GM19240 (cell line): ENCODE measurements at regions not wholly inside any gene's neighbourhood (a gene's known extent, or its start where the extent isn't known, plus 50 kb on each side); places are given as distances from the start of the nearest gene placed in this dataset.
"Not testable (repeated sequence)": the region's sequence is repeated elsewhere in the genome, so short reads cannot be mapped to it uniquely, and the experiment has no call there.

Experiments used
- DNase-seq: peaks from one replicate; pipeline ENCODE4 v3.0.0; 2011; ENCODE audit warnings: low spot score; ENCODE audit not compliant: insufficient read length

GRCh38 chr10:38209332-38209731, 115.2 kb downstream of the ZNF37A start:
- no peak for DNase-seq

GRCh38 chr10:38209748-38210147, 115.6 kb downstream of the ZNF37A start:
- DNase-seq = not testable (repeated sequence)

GRCh38 chr10:38212460-38212859, 118.3 kb downstream of the ZNF37A start:
- DNase-seq = no peak

GRCh38 chr10:38226385-38226784, 132.2 kb downstream of the ZNF37A start:
- no peak for DNase-seq

- no peak for DNase-seq
Observed at GRCh38 chr10:38228394-38228793, 134.3 kb downstream of the ZNF37A start.

GRCh38 chr10:38238479-38238878, 144.3 kb downstream of the ZNF37A start:
- not testable (repeated sequence) for DNase-seq

GRCh38 chr10:38242061-38242649, 148.0 kb downstream of the ZNF37A start:
- DNase-seq = not testable (repeated sequence)

GRCh38 chr10:38248113-38248512, 154.0 kb downstream of the ZNF37A start:
- not testable (repeated sequence) for DNase-seq

- not testable (repeated sequence) for DNase-seq
Observed at GRCh38 chr10:38252551-38252950, 158.4 kb downstream of the ZNF37A start.

- not testable (repeated sequence) for DNase-seq
Observed at GRCh38 chr10:38267555-38267954, 173.4 kb downstream of the ZNF37A start.

GRCh38 chr10:38271031-38271430, 176.9 kb downstream of the ZNF37A start:
- DNase-seq = not testable (repeated sequence)

- not testable (repeated sequence) for DNase-seq
Observed at GRCh38 chr10:38274879-38275278, 180.7 kb downstream of the ZNF37A start.

- not testable (repeated sequence) for DNase-seq
Observed at GRCh38 chr10:38292560-38292959, 198.4 kb downstream of the ZNF37A start.

- DNase-seq = not testable (repeated sequence)
Observed at GRCh38 chr10:38310111-38310510, 216.0 kb downstream of the ZNF37A start.

GRCh38 chr10:38315090-38315805, 221.1 kb downstream of the ZNF37A start:
- DNase-seq = not testable (repeated sequence)

GRCh38 chr10:38321393-38321792, 227.3 kb downstream of the ZNF37A start:
- DNase-seq = not testable (repeated sequence)

GRCh38 chr10:38330306-38330705, 236.2 kb downstream of the ZNF37A start:
- not testable (repeated sequence) for DNase-seq

GRCh38 chr10:38331106-38331505, 237.0 kb downstream of the ZNF37A start:
- not testable (repeated sequence) for DNase-seq

GRCh38 chr10:38333699-38334098, 239.6 kb downstream of the ZNF37A start:
- not testable (repeated sequence) for DNase-seq

GRCh38 chr10:38350645-38351044, 256.5 kb downstream of the ZNF37A start:
- DNase-seq = not testable (repeated sequence)

GRCh38 chr10:38354410-38354809, 260.3 kb downstream of the ZNF37A start:
- DNase-seq = not testable (repeated sequence)

GRCh38 chr10:38355911-38356526, 261.9 kb downstream of the ZNF37A start:
- not testable (repeated sequence) for DNase-seq
